SH-SY5Y (cell line): ENCODE measurements at regions not wholly inside any gene's neighbourhood (a gene's known extent, or its start where the extent isn't known, plus 50 kb on each side); places are given as distances from the start of the nearest gene placed in this dataset.

ENCODE experiments used
- GATA2 ChIP-seq: IDR thresholded peaks from 2 replicates; pipeline ENCODE4 v1.6.1; 2011; ENCODE audit warnings: mild to moderate bottlenecking, low read depth, low read length
- GATA3 ChIP-seq: IDR thresholded peaks from 2 replicates; pipeline ENCODE4 v1.6.1; 2011; ENCODE audit warnings: low read depth, mild to moderate bottlenecking, low read length, moderate library complexity

DNA sequence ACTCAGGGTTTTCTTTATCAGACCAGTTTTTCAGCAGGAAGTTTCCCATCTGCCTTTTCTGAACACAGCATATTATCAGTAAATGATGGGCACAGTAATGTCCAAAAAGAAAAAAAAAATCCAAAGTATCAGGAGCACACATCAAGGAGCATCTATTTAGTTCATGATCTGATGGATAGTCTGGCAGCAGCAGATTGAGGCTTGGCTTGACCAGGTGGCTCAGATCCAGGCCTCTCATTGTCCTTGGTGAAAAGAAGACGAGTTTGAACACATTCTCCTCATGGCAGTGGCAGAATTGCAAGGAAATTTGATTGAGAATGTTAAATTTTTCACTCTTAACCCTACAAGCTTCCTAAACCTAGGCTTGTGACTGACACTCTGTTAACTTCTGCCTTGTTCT, 192.9 kb downstream of the OXSM start:
- TF ChIP-seq GATA2 (no peak), GATA3 (no peak)
